Neural crest cell (in vitro differentiated cells): ENCODE measurements at regions not wholly inside any gene's neighbourhood (a gene's known extent, or its start where the extent isn't known, plus 50 kb on each side); places are given as distances from the start of the nearest gene placed in this dataset.
"Not testable (repeated sequence)": the region's sequence is repeated elsewhere in the genome, so short reads cannot be mapped to it uniquely, and the experiment has no call there.

ENCODE experiments used
- DNase-seq: peaks from one replicate; pipeline ENCODE4 v3.0.0; 2021; ENCODE audit warnings: low read depth, mixed read lengths, low spot score
- H3K27ac Mint-ChIP-seq: one replicate; pipeline ENCODE4 v1.8.0; 2021; ENCODE audit warnings: mild to moderate bottlenecking, mixed read lengths; ENCODE audit not compliant: unreplicated experiment
- H3K27me3 Mint-ChIP-seq: 2 replicates; pipeline ENCODE4 v1.8.0; 2021; ENCODE audit warnings: low read depth, mild to moderate bottlenecking, mixed read lengths
- H3K36me3 Mint-ChIP-seq: 2 replicates; pipeline ENCODE4 v1.8.0; 2021; ENCODE audit warnings: low read depth, mild to moderate bottlenecking, mixed read lengths
- H3K4me1 Mint-ChIP-seq: 2 replicates; pipeline ENCODE4 v1.8.0; 2021; ENCODE audit warnings: mixed read lengths
- H3K4me3 Mint-ChIP-seq: one replicate; pipeline ENCODE4 v1.8.0; 2021; ENCODE audit warnings: mild to moderate bottlenecking, mixed read lengths
- H3K9me3 Mint-ChIP-seq: 2 replicates; pipeline ENCODE4 v1.8.0; 2021; ENCODE audit warnings: mixed read lengths
- TF ChIP-seq, protein P1 (sequence below): fragments of 200-600 bp; sonication (generic); conservative IDR thresholded peaks from 2 replicates; pipeline ENCODE4 v1.5.0; 2021; ENCODE audit warnings: antibody characterized with exemption, mild to moderate bottlenecking

DNA sequence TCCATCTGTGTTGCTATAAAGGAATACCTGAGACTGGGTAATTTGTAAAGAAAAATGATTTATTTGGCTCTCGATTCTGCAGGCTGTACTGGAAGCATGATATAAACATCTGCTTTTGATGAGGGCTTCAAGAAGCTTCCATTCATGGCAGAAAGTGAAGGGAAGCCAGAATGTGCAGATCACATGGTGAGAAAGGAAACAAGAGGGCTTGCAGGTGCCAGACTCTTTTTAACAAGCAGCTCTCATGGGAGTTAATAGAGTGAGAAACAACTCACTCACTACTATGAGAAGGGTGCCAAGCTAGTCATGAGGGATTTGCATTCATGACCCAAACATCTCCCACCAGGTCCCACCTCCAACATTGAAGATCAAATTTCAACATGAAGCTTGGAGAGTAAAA, 247.2 kb downstream of the ZIC4 start:
- Mint-ChIP-seq H3K4me3 (no peak overlapping the region), H3K36me3 (no peaks in the 10 kb centered on the region), H3K27ac (no peak overlapping the region), H3K27me3 (no peaks in the 10 kb centered on the region), H3K9me3 (peaks cover 8% of the 10 kb centered on the region), H3K4me1 (peaks cover 4% of the 10 kb centered on the region)
- TF ChIP-seq, protein P1, sequence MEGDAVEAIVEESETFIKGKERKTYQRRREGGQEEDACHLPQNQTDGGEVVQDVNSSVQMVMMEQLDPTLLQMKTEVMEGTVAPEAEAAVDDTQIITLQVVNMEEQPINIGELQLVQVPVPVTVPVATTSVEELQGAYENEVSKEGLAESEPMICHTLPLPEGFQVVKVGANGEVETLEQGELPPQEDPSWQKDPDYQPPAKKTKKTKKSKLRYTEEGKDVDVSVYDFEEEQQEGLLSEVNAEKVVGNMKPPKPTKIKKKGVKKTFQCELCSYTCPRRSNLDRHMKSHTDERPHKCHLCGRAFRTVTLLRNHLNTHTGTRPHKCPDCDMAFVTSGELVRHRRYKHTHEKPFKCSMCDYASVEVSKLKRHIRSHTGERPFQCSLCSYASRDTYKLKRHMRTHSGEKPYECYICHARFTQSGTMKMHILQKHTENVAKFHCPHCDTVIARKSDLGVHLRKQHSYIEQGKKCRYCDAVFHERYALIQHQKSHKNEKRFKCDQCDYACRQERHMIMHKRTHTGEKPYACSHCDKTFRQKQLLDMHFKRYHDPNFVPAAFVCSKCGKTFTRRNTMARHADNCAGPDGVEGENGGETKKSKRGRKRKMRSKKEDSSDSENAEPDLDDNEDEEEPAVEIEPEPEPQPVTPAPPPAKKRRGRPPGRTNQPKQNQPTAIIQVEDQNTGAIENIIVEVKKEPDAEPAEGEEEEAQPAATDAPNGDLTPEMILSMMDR: no peak
- DNase-seq: no peak

DNA sequence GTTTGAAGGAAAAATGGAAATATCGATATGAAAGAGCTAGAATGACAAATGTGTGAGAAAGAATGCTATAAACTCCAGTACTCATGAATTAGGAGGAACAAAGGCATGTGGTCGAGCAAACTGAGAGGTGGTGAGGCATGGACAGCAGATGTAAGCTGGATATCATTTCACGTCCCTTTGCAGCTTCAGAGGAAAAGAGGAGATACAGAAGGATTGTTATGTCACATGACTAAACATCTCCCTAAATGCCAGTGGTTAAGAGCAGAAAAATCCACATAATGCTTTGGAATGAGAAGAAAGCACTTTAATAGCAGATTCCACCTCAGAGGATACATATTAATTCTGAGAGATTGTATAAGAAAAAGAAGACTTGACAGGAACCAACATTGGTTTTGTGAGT, 248.7 kb downstream of the ZIC4 start:
- no peaks in the 10 kb centered on the region for H3K36me3 Mint-ChIP-seq
- peaks cover 8% of the 10 kb centered on the region for H3K9me3 Mint-ChIP-seq
- H3K4me1 Mint-ChIP-seq: peaks cover 4% of the 10 kb centered on the region
- no peaks in the 10 kb centered on the region for H3K27me3 Mint-ChIP-seq
- H3K4me3 Mint-ChIP-seq: no peak overlapping the region
- TF ChIP-seq, protein P1: no peak
- H3K27ac Mint-ChIP-seq: no peak overlapping the region
- DNase-seq: no peak

GRCh38 chr3:147154988-147155387, 251.4 kb downstream of the ZIC4 start:
- H3K9me3 Mint-ChIP-seq, H3K27me3 Mint-ChIP-seq, H3K36me3 Mint-ChIP-seq, DNase-seq, H3K4me3 Mint-ChIP-seq, H3K4me1 Mint-ChIP-seq, H3K27ac Mint-ChIP-seq: not testable (repeated sequence)

DNA sequence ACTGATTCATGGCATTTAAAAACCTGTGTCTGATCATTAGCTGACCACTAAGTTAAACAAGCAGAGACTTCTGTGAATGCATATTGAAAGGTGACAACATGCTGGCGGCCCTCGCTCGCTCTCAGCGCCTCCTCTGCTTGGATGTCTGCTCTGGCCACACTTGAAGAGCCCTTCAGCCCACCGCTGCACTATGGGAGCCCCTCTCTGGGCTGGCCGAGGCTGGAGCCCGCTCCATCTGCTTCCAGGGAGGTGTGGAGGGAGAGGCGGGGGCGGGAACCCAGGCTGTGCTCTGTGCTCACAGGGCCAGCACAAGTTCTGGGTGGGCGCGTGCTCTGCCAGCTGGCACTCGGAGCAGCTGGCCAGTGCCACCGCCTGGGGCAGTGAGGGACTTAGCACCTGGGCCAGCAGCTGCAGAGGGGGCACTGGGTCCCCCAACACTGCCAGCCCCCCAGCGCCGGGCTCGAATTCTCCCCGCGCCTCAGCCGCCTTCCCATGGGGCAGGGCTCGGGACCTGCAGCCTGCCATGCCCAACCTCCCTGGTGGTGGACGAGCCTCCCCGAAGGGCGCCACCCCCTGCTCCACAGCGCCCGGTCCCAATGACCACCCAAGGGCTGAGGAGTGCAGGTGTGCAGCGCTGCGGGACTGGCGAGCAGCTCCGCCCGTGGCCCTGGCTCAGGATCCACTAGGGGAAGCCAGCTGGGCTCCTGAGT, 252.4 kb downstream of the ZIC4 start:
- Mint-ChIP-seq H3K9me3 (peaks cover 5% of the 10 kb centered on the region), H3K4me3 (no peak overlapping the region), H3K4me1 (no peaks in the 10 kb centered on the region), H3K27me3 (no peaks in the 10 kb centered on the region), H3K27ac (peak overlapping the region; percentile 27), H3K36me3 (no peaks in the 10 kb centered on the region)
- DNase-seq: no peak
- TF ChIP-seq, protein P1: no peak

- Mint-ChIP-seq H3K27ac (no peak overlapping the region), H3K4me1 (no peaks in the 10 kb centered on the region), H3K9me3 (peaks cover 7% of the 10 kb centered on the region), H3K4me3 (no peak overlapping the region), H3K36me3 (no peaks in the 10 kb centered on the region), H3K27me3 (no peaks in the 10 kb centered on the region)
- TF ChIP-seq, protein P1: no peak
- no peak for DNase-seq
These were observed 253.9 kb downstream of the ZIC4 start for GRCh38 chr3:147152476-147152875.

DNA sequence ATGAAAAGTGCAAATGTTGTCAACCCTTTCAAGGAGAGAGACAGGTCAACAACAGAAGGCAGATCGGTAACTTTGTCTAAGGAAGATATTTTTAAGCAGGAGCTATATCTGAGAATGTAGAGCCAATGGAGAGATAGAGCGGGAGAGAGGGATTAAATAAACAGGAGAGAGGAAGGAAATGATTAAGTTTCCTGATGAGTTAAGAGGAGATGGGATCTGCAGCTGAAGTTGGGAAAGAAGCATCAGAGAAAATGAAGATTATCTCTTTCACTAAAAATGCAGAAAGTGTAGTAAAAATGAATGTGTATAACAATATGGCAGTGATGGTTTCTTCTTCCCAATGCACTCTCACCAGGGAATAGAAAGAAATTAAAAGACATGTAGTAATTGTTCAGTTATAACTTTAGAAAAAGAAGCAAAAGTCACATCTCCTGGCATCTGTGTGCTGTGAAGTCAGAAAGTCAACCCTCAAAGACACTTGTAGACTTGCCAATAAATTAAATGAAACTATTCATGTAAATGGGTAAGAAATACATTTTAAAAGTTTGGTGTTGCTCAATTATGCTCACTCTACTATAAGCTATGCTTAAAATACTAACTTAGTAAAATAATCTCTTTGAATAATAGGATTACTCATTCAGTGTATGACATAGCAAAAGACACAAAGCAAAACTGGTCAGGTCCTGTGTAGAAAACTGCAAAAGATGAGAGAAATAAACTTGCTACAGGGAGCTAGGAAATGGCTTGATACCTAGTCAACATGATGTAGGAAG, 264.6 kb downstream of the ZIC4 start:
- H3K9me3 Mint-ChIP-seq: no peaks in the 10 kb centered on the region
- H3K4me1 Mint-ChIP-seq: no peaks in the 10 kb centered on the region
- H3K36me3 Mint-ChIP-seq: no peaks in the 10 kb centered on the region
- no peak for DNase-seq
- TF ChIP-seq, protein P1: no peak
- no peak overlapping the region for H3K4me3 Mint-ChIP-seq
- no peaks in the 10 kb centered on the region for H3K27me3 Mint-ChIP-seq
- H3K27ac Mint-ChIP-seq: no peak overlapping the region
